GM19397 (cell line): ENCODE measurements at regions not wholly inside any gene's neighbourhood (a gene's known extent, or its start where the extent isn't known, plus 50 kb on each side); places are given as distances from the start of the nearest gene placed in this dataset.
"Not testable (repeated sequence)": the region's sequence is repeated elsewhere in the genome, so short reads cannot be mapped to it uniquely, and the experiment has no call there.

Experiments used
- ATAC-seq: cut with Tn5 transposase; IDR thresholded peaks from one replicate; pipeline ENCODE4 v1.9.1; 2021; ENCODE audit warnings: mild to moderate bottlenecking, moderate library complexity; ENCODE audit not compliant: unreplicated experiment

- no peak for ATAC-seq
Measured at GRCh38 chr9:33690143-33690933, 105.0 kb upstream of the PRSS3 start.

- ATAC-seq: no peak
Measured at GRCh38 chr9:33695299-33695698, 100.1 kb upstream of the PRSS3 start.

DNA sequence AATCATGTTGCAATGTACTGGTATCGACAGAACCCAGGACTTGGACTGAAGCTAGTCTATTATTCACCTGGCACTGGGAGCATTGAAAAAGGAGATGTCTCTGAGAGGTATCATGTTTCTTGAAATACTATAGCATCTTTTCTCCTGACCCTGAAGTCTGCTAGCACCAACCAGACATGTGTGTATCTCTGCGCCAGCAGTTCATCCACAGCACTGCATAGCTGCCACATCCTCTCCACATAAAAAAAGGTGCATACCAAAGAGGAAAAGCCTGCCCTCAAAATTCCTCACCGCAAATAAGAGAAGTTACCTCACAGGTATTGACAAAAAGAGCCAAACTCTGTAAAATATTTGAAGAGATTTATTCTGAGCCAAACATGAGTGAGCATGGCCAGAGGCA is 99.5 kb upstream of the PRSS3 start:
- ATAC-seq: no peak

DNA sequence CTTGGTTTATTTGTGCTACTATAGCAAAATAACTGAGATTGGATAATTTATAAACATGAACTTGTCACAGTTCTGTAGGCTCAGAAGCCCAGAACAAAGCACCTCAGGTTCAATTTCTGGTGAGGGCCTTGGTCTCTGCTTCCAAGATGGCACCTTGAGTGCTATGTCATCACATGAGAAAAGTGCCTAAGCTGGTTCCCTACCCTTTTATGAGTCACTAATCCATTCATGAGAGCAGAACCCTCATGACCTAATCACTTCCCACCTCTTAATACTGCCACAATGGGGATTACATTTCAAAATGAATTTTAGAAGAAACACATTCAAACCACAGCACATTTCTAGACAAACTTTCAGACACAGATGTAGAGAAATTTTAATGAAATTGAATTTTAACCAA is 98.2 kb upstream of the PRSS3 start:
- ATAC-seq: no peak

DNA sequence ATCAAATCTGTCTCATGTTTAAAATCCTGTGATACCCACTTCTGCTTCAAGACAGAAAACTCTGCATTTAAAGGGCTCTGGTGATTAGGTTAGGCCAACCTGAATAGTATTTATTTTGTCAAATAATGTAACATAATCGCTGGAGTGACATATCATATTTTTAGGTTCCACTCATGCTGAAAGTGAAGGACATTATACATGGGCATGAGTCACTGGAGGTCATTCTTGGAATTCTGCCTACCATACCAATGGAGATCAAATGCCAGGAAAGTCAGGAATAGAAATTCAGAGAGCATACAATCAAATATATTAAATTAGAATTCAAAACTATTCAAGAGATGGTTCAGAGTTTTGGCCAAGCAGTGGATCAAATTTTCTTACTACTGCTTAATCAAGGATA is 97.1 kb upstream of the PRSS3 start:
- no peak for ATAC-seq

GRCh38 chr9:33700940-33701339 is 94.4 kb upstream of the PRSS3 start:
- ATAC-seq: not testable (repeated sequence)

DNA sequence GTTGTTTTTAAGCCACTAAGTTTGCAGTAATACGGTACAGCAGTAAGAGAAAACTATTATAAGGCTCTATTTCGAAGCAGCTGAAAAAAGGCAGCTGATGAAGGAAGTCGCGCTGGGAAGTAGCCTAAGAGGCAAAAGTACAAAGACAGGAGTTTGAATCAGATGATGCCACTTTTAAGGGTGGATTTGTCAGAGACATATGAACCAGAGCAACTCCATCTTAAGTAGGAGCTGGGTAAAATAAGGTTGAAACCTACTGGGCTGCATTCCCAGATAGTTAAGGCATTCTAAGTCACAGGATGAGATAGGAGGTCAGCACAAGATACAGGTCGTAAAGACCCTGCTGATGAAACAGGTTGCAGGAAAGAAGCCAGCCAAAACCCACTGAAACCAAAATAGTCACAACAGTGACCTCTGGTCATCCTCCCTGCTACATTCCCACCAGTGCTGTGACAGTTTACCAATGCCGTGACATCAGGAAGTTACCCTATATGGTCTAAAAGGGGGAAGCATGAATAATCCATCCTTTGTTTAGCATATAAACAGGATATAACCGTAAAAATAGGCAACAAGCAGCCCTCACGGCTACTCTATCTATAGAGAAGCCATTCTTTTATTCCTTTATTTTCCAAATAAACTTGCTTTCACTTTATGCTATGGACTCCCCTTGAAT is 91.8 kb upstream of the PRSS3 start:
- no peak for ATAC-seq

- not testable (repeated sequence) for ATAC-seq
Measured at GRCh38 chr9:33705440-33705839, 89.9 kb upstream of the PRSS3 start.

GRCh38 chr9:33708441-33708840 is 86.9 kb upstream of the PRSS3 start:
- no peak for ATAC-seq

DNA sequence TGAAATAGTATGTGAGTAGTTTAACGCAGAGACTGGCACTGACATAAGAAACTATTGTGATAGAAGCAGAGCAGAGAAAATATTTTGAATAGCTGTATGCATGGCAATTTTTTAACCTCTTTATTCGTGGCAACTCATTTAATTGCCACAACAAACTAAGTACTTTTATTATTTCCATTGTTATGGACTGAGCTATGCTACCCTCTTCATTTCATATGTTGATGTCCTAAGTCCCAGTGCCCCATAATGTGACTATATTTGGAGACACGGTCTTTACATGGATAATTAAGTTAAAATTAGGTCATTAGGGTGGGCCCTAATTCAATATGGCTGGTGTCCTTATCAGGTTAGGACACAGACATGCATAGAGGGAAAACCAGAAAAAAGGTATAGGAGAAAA is 86.1 kb upstream of the PRSS3 start:
- ATAC-seq: no peak

DNA sequence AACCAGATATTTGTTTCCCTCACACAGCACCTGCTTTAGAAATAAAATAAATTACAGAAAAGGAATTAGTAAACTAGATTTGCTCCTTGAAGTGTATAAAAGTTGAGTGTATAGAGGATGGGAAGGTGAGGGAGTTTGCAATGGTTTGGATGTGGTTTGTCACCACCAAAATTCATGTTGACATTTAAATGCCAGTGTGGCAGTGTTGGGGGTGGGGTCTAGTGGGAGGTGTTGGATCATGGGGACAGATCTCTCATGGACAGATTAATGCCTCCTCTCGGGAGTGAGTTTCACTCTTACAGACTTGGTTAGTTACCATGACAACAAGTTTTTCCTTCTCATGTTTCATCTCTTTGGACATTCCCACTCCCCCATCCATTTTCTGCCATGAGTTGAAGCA is 83.9 kb upstream of the PRSS3 start:
- ATAC-seq: not testable (repeated sequence)

GRCh38 chr9:33714989-33715388 is 80.4 kb upstream of the PRSS3 start:
- no peak for ATAC-seq

- ATAC-seq: no peak
Measured at GRCh38 chr9:33718987-33719386, 76.4 kb upstream of the PRSS3 start.

DNA sequence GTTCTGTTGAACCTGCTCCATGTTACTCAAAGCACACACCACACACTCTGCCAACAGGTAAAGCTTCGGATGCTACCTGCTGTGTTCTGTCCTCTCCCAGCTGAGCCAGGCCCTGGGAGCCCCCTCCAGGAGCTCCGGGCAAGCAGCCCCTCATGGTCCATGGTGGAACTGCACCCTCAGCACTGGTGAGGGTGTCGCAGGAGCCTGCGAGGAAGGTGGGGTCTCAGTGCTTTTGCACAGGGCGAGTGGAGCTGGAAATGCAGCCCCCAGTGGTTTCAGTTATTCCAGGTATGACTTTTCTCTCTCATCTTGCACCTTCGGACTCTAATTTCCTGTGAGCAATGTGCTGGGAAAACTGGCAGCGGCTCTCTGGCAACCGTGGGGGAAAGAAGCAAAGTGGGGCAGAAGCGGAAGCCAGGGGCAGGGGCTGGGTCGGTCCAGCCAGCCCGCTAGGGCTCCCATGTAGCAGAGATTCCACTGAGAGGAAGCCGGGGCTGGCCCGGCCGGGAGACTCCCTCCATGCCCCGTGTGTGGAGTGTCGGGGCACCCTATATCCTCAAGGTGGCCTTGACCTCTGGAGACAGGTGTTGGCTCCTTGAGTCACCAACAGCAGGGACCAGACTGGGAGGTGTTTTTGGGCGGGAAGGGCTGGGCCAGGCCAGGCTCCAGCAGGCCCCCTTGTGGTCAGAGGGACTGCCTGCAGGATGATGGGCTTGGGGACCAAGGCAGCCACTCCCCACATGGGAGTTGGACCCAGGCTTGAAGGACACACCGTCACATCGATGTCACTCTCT is 75.6 kb upstream of the PRSS3 start:
- peak; percentile 64 for ATAC-seq

GRCh38 chr9:33721674-33722358 is 73.5 kb upstream of the PRSS3 start:
- ATAC-seq: no peak

- ATAC-seq: no peak
Measured at GRCh38 chr9:33722359-33722675, 73.0 kb upstream of the PRSS3 start.

GRCh38 chr9:33728613-33729012 is 66.7 kb upstream of the PRSS3 start:
- no peak for ATAC-seq

DNA sequence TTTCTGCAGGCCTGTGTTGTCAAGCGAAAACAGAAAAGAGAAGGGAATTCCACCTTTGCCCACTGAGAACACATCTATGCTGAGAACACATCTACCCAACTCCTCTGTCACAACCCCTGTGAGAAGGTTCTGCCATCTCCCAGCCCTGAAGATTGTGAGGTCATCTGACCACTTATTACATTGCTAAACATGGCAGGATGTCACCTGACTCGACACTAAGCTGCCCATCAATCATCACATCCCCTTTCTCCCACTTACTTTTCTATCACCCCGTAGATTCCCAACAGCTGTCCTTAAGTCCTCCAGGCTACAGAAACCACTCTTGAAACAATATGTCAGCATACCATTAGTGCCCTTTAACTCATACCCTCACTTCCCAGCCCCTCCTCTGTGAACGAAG is 64.2 kb upstream of the PRSS3 start:
- ATAC-seq: no peak

DNA sequence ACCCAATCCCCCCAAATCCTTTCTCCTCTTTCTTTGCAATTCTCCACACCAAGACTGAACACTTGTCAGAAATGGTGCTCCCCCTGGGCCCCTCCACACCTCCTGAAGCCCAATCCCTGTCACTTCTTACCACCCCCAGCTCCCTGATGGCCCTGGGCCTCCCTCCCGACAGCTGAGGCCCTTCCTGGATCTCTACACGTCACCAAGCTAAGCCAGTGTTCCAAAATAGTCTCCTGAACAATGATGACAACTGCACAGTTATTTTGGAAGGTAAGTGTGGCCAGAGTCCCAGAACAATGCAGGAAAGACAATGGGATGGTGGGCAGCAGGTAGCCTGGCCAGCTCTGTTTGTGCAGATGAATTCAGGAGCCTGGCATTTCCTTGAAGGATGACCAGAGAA is 63.7 kb upstream of the PRSS3 start:
- no peak for ATAC-seq

DNA sequence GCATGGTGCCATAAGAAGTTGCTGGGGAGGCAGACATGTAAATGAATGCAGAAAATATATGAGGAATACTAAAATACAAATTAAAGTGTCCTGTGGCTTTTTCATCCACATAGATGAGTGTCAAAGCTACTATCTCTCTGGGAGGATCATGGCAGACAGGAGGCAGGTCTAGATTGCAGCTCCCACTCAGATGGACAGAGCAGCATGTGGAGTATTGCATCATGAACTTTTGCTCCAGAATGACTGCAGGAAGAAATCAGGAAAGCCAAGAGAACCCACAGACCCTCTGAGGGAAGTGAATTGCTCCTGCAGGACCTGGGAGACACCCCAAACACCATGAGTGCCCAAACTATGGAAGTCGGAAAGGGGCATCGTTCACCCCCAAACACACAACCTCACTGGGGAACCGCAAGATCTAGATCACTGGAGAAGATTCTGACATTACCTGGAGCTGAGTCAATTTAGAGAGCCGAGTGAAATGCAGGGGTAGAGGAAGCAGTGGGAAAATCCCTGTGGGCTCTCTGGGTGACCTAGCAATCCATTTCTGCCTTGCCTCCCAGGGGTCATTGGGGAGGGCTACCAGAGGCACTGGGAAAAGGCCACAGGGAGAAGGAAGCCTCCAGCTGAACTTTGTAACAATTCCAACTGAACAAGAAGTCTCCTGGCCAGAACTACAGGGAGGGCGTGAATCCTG is 61.0 kb upstream of the PRSS3 start:
- not testable (repeated sequence) for ATAC-seq
